Neural progenitor cell (in vitro differentiated cells): ENCODE measurements at regions not wholly inside any gene's neighbourhood (a gene's known extent, or its start where the extent isn't known, plus 50 kb on each side); places are given as distances from the start of the nearest gene placed in this dataset.

Experiments used
- EZH2phosphoT487 ChIP-seq: fragments of 200-600 bp; sonication (generic); IDR thresholded peaks from 2 replicates; pipeline ENCODE4 v1.6.1; 2017; ENCODE audit warnings: antibody characterized with exemption
- TF ChIP-seq, protein P1 (sequence below): fragments of 200-600 bp; sonication (generic); IDR thresholded peaks from 2 replicates; pipeline ENCODE4 v1.5.1; 2017; ENCODE audit warnings: antibody characterized with exemption, mild to moderate bottlenecking

DNA sequence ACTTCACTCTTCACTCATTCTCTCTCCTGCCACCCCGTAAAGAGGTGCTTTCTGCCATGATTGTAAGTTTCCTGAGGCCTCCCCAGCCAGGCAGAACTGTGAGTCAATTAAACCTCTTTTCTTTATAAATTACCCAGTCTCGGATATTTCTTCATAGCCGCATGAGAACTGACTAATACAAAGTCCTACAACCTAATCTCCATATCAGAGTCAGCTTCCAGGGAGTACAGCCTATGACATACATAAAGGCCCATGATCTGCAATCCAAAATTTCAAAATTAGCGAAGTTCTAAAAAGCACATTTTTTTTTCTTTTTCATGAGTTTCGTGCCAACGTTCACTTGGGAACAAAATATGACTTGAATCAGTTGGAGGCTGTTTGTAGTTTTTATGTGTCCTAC lies 256.9 kb upstream of the DUSP10 start:
- TF ChIP-seq, protein P1, sequence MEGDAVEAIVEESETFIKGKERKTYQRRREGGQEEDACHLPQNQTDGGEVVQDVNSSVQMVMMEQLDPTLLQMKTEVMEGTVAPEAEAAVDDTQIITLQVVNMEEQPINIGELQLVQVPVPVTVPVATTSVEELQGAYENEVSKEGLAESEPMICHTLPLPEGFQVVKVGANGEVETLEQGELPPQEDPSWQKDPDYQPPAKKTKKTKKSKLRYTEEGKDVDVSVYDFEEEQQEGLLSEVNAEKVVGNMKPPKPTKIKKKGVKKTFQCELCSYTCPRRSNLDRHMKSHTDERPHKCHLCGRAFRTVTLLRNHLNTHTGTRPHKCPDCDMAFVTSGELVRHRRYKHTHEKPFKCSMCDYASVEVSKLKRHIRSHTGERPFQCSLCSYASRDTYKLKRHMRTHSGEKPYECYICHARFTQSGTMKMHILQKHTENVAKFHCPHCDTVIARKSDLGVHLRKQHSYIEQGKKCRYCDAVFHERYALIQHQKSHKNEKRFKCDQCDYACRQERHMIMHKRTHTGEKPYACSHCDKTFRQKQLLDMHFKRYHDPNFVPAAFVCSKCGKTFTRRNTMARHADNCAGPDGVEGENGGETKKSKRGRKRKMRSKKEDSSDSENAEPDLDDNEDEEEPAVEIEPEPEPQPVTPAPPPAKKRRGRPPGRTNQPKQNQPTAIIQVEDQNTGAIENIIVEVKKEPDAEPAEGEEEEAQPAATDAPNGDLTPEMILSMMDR, result no peak
- no peak for TF ChIP-seq EZH2phosphoT487
